Activated naive CD4-positive, alpha-beta T cell treated with Interleukin-2 at 50 U/mL for 16 hours (primary cell): ENCODE measurements at regions not wholly inside any gene's neighbourhood (a gene's known extent, or its start where the extent isn't known, plus 50 kb on each side); places are given as distances from the start of the nearest gene placed in this dataset.
"Not testable (repeated sequence)": the region's sequence is repeated elsewhere in the genome, so short reads cannot be mapped to it uniquely, and the experiment has no call there.

ENCODE experiments used
- DNase-seq: peaks from one replicate; pipeline ENCODE4 v3.0.0-alpha.2; 2020

- DNase-seq = no peak
These were observed 160.9 kb upstream of the AHI1 start for GRCh38 chr6:135658481-135658880.

GRCh38 chr6:135658916-135659315, 161.4 kb upstream of the AHI1 start:
- DNase-seq = no peak

GRCh38 chr6:135664527-135664926, 167.0 kb upstream of the AHI1 start:
- no peak for DNase-seq

- no peak for DNase-seq
These were observed 168.4 kb upstream of the AHI1 start for GRCh38 chr6:135665935-135666334.

GRCh38 chr6:135667691-135668455, 170.3 kb upstream of the AHI1 start:
- DNase-seq = no peak

GRCh38 chr6:135672256-135672655, 174.7 kb upstream of the AHI1 start:
- DNase-seq = no peak

GRCh38 chr6:135673501-135674309, 176.2 kb upstream of the AHI1 start:
- no peak for DNase-seq

GRCh38 chr6:135675026-135675425, 176.5 kb upstream of the PDE7B start:
- no peak for DNase-seq

- DNase-seq = no peak
These were observed 175.6 kb upstream of the PDE7B start for GRCh38 chr6:135675862-135676261.

GRCh38 chr6:135680964-135681913, 170.3 kb upstream of the PDE7B start:
- no peak for DNase-seq

GRCh38 chr6:135686784-135687301, 164.7 kb upstream of the PDE7B start:
- DNase-seq = no peak

GRCh38 chr6:135688476-135688875, 163.0 kb upstream of the PDE7B start:
- not testable (repeated sequence) for DNase-seq

GRCh38 chr6:135692426-135692825, 159.1 kb upstream of the PDE7B start:
- DNase-seq = no peak

- no peak for DNase-seq
These were observed 157.6 kb upstream of the PDE7B start for GRCh38 chr6:135693811-135694370.

- DNase-seq = no peak
These were observed 151.8 kb upstream of the PDE7B start for GRCh38 chr6:135699705-135700104.

GRCh38 chr6:135701426-135701825, 150.1 kb upstream of the PDE7B start:
- DNase-seq = no peak

- no peak for DNase-seq
These were observed 148.5 kb upstream of the PDE7B start for GRCh38 chr6:135703007-135703406.

- peak; percentile 4 for DNase-seq
These were observed 147.9 kb upstream of the PDE7B start for GRCh38 chr6:135703621-135704020.

GRCh38 chr6:135707426-135707825, 144.1 kb upstream of the PDE7B start:
- no peak for DNase-seq

- DNase-seq = no peak
These were observed 141.5 kb upstream of the PDE7B start for GRCh38 chr6:135710042-135710441.

GRCh38 chr6:135722190-135722589, 129.3 kb upstream of the PDE7B start:
- no peak for DNase-seq

GRCh38 chr6:135722679-135723078, 128.8 kb upstream of the PDE7B start:
- DNase-seq = peak; percentile 14

GRCh38 chr6:135728589-135728988, 122.9 kb upstream of the PDE7B start:
- DNase-seq = no peak
